GM23338 (cell line): ENCODE measurements at regions not wholly inside any gene's neighbourhood (a gene's known extent, or its start where the extent isn't known, plus 50 kb on each side); places are given as distances from the start of the nearest gene placed in this dataset.

Experiments
- ATAC-seq: fragments of 200-7000 bp; cut with Tn5 transposase; 3 replicates; pipeline ENCODE4 v1.9.1; 2020
- DNase-seq: peaks from one replicate; pipeline ENCODE4 v3.0.0-alpha.2; 2015; ENCODE audit warnings: low spot score
- H2AFZ ChIP-seq: fragments of 200-600 bp; sonication (generic); 2 replicates; pipeline ENCODE4 v1.8.0; 2016; ENCODE audit warnings: antibody characterized with exemption, mild to moderate bottlenecking, moderate library complexity
- H3F3A ChIP-seq: fragments of 200-600 bp; sonication (generic); replicated peaks from 2 replicates; pipeline ENCODE4 v1.8.0; 2017; ENCODE audit warnings: antibody characterized with exemption, mixed run types, low read depth
- H3K27ac ChIP-seq: fragments of 200-600 bp; sonication (generic); 2 replicates; pipeline ENCODE4 v1.6.1; 2016; ENCODE audit warnings: low read depth
- H3K27me3 ChIP-seq: fragments of 200-600 bp; sonication (generic); 2 replicates; pipeline ENCODE4 v1.8.0; 2016; ENCODE audit warnings: mild to moderate bottlenecking, mixed run types, moderate library complexity; ENCODE audit not compliant: insufficient read depth
- H3K36me3 ChIP-seq: fragments of 200-600 bp; sonication (generic); 2 replicates; pipeline ENCODE4 v1.8.0; 2016; ENCODE audit warnings: mild to moderate bottlenecking; ENCODE audit not compliant: insufficient read depth
- H3K4me1 ChIP-seq: fragments of 200-600 bp; sonication (generic); 2 replicates; pipeline ENCODE4 v1.8.0; 2016; ENCODE audit warnings: mild to moderate bottlenecking, moderate library complexity; ENCODE audit not compliant: insufficient read depth
- H3K4me2 ChIP-seq: fragments of 200-600 bp; sonication (generic); 2 replicates; pipeline ENCODE4 v1.7.1; 2017; ENCODE audit warnings: mixed run types
- H3K4me3 ChIP-seq: fragments of 200-600 bp; sonication (generic); 2 replicates; pipeline ENCODE4 v1.6.1; 2016; ENCODE audit warnings: mixed run types
- H3K79me2 ChIP-seq: fragments of 200-600 bp; sonication (generic); replicated peaks from 2 replicates; pipeline ENCODE4 v1.8.0; 2017; ENCODE audit warnings: mild to moderate bottlenecking; ENCODE audit not compliant: insufficient read depth
- H3K9me2 ChIP-seq: fragments of 200-600 bp; sonication (generic); 2 replicates; pipeline ENCODE4 v1.8.0; 2017; ENCODE audit not compliant: insufficient read depth
- H4K20me1 ChIP-seq: fragments of 200-600 bp; sonication (generic); replicated peaks from 2 replicates; pipeline ENCODE4 v1.8.0; 2017; ENCODE audit warnings: mild to moderate bottlenecking; ENCODE audit not compliant: insufficient read depth
- H3K27ac Mint-ChIP-seq: 2 replicates; pipeline ENCODE4 v1.8.0; 2020; ENCODE audit warnings: inconsistent platforms, mild to moderate bottlenecking, moderate library complexity, mixed read lengths
- H3K27me3 Mint-ChIP-seq: 3 replicates; pipeline ENCODE4 v1.8.0; 2022; ENCODE audit warnings: low read depth, mild to moderate bottlenecking, moderate library complexity, mixed read lengths, inconsistent platforms; ENCODE audit not compliant: insufficient read depth, poor library complexity
- H3K36me3 Mint-ChIP-seq: 3 replicates; pipeline ENCODE4 v1.8.0; 2021; ENCODE audit warnings: low read depth, mild to moderate bottlenecking, inconsistent platforms, moderate library complexity, mixed read lengths
- H3K4me1 Mint-ChIP-seq: 3 replicates; pipeline ENCODE4 v1.8.0; 2020; ENCODE audit warnings: mild to moderate bottlenecking, inconsistent platforms, mixed read lengths
- H3K4me3 Mint-ChIP-seq: 3 replicates; pipeline ENCODE4 v1.8.0; 2021; ENCODE audit warnings: moderate library complexity, mild to moderate bottlenecking, inconsistent platforms, mixed read lengths
- H3K9me3 Mint-ChIP-seq: 3 replicates; pipeline ENCODE4 v1.8.0; 2020; ENCODE audit warnings: moderate library complexity, mild to moderate bottlenecking, inconsistent platforms, mixed read lengths
- CREB1 ChIP-seq: fragments of 250-450 bp; sonication (Bioruptor Pico); IDR thresholded peaks from 2 replicates; pipeline ENCODE4 v1.5.0; 2020; ENCODE audit warnings: low read depth, mild to moderate bottlenecking, moderate library complexity
- CTCF ChIP-seq, 2 experiments: fragments of 200-600 bp in 1 of 2; sonication (generic) in 1 of 2; conservative IDR thresholded peaks; 2 replicates each; pipeline versions ENCODE4 v1.5.1 to v1.6.1; 2016 to 2017; ENCODE audit warnings: antibody characterized with exemption in 2 of 2, low read depth in 2 of 2, mild to moderate bottlenecking in 2 of 2, moderate library complexity in 1 of 2
- JUNB ChIP-seq: IDR thresholded peaks from one replicate; pipeline ENCODE4 v1.6.1; 2016; ENCODE audit warnings: antibody characterized with exemption; ENCODE audit not compliant: unreplicated experiment
- ZNF114 ChIP-seq: fragments of 250-450 bp; sonication (Bioruptor Pico); IDR thresholded peaks from 2 replicates; pipeline ENCODE4 v1.5.0; 2020; ENCODE audit warnings: mild to moderate bottlenecking, moderate library complexity
- TF ChIP-seq, protein P1 (sequence below): fragments of 250-450 bp; sonication (Bioruptor Pico); IDR thresholded peaks from 2 replicates; pipeline ENCODE4 v1.5.0; 2020; ENCODE audit warnings: mild to moderate bottlenecking, moderate library complexity
- TF ChIP-seq, protein P2 (sequence below): IDR thresholded peaks from 2 replicates; pipeline ENCODE4 v1.6.1; 2016; ENCODE audit warnings: antibody characterized with exemption
- TF ChIP-seq, protein P3 (sequence below): IDR thresholded peaks from one replicate; pipeline ENCODE4 v1.6.1; 2018; ENCODE audit warnings: antibody characterized with exemption; ENCODE audit not compliant: unreplicated experiment

GRCh38 chr18:60215432-60215831, 157.1 kb downstream of the MC4R start:
- Histone ChIP-seq H2AFZ (no peak overlapping the region), H3K9me2 (no peaks in the 10 kb centered on the region), H3K4me3 (no peak overlapping the region), H4K20me1 (no peaks in the 10 kb centered on the region), H3K27ac (no peak overlapping the region), H3K4me1 (no peaks in the 10 kb centered on the region), H3K27me3 (no peaks in the 10 kb centered on the region), H3F3A (no peaks in the 10 kb centered on the region), H3K36me3 (no peaks in the 10 kb centered on the region), H3K79me2 (no peaks in the 10 kb centered on the region), H3K4me2 (no peak overlapping the region)
- Mint-ChIP-seq H3K27me3 (no peaks in the 10 kb centered on the region), H3K27ac (no peak overlapping the region; the same call in 1 of the 2 replicates), H3K4me3 (no peak overlapping the region), H3K9me3 (no peaks in the 10 kb centered on the region), H3K4me1 (no peaks in the 10 kb centered on the region), H3K36me3 (no peaks in the 10 kb centered on the region)
- ATAC-seq (no peak), DNase-seq (no peak)
- TF ChIP-seq ZNF114 = no peak
- TF ChIP-seq, protein P1, sequence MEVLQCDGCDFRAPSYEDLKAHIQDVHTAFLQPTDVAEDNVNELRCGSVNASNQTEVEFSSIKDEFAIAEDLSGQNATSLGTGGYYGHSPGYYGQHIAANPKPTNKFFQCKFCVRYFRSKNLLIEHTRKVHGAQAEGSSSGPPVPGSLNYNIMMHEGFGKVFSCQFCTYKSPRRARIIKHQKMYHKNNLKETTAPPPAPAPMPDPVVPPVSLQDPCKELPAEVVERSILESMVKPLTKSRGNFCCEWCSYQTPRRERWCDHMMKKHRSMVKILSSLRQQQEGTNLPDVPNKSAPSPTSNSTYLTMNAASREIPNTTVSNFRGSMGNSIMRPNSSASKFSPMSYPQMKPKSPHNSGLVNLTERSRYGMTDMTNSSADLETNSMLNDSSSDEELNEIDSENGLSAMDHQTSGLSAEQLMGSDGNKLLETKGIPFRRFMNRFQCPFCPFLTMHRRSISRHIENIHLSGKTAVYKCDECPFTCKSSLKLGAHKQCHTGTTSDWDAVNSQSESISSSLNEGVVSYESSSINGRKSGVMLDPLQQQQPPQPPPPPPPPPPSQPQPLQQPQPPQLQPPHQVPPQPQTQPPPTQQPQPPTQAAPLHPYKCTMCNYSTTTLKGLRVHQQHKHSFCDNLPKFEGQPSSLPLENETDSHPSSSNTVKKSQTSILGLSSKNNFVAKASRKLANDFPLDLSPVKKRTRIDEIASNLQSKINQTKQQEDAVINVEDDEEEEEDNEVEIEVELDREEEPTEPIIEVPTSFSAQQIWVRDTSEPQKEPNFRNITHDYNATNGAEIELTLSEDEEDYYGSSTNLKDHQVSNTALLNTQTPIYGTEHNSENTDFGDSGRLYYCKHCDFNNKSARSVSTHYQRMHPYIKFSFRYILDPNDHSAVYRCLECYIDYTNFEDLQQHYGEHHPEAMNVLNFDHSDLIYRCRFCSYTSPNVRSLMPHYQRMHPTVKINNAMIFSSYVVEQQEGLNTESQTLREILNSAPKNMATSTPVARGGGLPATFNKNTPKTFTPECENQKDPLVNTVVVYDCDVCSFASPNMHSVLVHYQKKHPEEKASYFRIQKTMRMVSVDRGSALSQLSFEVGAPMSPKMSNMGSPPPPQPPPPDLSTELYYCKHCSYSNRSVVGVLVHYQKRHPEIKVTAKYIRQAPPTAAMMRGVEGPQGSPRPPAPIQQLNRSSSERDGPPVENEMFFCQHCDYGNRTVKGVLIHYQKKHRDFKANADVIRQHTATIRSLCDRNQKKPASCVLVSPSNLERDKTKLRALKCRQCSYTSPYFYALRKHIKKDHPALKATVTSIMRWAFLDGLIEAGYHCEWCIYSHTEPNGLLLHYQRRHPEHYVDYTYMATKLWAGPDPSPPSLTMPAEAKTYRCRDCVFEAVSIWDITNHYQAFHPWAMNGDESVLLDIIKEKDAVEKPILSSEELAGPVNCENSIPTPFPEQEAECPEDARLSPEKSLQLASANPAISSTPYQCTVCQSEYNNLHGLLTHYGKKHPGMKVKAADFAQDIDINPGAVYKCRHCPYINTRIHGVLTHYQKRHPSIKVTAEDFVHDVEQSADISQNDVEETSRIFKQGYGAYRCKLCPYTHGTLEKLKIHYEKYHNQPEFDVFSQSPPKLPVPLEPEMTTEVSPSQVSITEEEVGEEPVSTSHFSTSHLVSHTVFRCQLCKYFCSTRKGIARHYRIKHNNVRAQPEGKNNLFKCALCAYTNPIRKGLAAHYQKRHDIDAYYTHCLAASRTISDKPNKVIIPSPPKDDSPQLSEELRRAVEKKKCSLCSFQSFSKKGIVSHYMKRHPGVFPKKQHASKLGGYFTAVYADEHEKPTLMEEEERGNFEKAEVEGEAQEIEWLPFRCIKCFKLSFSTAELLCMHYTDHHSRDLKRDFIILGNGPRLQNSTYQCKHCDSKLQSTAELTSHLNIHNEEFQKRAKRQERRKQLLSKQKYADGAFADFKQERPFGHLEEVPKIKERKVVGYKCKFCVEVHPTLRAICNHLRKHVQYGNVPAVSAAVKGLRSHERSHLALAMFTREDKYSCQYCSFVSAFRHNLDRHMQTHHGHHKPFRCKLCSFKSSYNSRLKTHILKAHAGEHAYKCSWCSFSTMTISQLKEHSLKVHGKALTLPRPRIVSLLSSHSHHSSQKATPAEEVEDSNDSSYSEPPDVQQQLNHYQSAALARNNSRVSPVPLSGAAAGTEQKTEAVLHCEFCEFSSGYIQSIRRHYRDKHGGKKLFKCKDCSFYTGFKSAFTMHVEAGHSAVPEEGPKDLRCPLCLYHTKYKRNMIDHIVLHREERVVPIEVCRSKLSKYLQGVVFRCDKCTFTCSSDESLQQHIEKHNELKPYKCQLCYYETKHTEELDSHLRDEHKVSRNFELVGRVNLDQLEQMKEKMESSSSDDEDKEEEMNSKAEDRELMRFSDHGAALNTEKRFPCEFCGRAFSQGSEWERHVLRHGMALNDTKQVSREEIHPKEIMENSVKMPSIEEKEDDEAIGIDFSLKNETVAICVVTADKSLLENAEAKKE (CRISPR knock-in tag) = no peak
- TF ChIP-seq, protein P2, sequence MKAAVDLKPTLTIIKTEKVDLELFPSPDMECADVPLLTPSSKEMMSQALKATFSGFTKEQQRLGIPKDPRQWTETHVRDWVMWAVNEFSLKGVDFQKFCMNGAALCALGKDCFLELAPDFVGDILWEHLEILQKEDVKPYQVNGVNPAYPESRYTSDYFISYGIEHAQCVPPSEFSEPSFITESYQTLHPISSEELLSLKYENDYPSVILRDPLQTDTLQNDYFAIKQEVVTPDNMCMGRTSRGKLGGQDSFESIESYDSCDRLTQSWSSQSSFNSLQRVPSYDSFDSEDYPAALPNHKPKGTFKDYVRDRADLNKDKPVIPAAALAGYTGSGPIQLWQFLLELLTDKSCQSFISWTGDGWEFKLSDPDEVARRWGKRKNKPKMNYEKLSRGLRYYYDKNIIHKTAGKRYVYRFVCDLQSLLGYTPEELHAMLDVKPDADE = no peak
- TF ChIP-seq, protein P3, sequence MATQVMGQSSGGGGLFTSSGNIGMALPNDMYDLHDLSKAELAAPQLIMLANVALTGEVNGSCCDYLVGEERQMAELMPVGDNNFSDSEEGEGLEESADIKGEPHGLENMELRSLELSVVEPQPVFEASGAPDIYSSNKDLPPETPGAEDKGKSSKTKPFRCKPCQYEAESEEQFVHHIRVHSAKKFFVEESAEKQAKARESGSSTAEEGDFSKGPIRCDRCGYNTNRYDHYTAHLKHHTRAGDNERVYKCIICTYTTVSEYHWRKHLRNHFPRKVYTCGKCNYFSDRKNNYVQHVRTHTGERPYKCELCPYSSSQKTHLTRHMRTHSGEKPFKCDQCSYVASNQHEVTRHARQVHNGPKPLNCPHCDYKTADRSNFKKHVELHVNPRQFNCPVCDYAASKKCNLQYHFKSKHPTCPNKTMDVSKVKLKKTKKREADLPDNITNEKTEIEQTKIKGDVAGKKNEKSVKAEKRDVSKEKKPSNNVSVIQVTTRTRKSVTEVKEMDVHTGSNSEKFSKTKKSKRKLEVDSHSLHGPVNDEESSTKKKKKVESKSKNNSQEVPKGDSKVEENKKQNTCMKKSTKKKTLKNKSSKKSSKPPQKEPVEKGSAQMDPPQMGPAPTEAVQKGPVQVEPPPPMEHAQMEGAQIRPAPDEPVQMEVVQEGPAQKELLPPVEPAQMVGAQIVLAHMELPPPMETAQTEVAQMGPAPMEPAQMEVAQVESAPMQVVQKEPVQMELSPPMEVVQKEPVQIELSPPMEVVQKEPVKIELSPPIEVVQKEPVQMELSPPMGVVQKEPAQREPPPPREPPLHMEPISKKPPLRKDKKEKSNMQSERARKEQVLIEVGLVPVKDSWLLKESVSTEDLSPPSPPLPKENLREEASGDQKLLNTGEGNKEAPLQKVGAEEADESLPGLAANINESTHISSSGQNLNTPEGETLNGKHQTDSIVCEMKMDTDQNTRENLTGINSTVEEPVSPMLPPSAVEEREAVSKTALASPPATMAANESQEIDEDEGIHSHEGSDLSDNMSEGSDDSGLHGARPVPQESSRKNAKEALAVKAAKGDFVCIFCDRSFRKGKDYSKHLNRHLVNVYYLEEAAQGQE = no peak
- no peak for TF ChIP-seq JUNB
- TF ChIP-seq CREB1 (CRISPR knock-in tag) = no peak
- no peak for TF ChIP-seq CTCF (conservative IDR thresholded peaks at IDR 0.05; ENCODE audit: low read depth in 2 of 2)
